Panc1 (cell line): ENCODE measurements at regions not wholly inside any gene's neighbourhood (a gene's known extent, or its start where the extent isn't known, plus 50 kb on each side); places are given as distances from the start of the nearest gene placed in this dataset.

Experiments used
- CTCF ChIP-seq: fragments of 450-650 bp; IDR thresholded peaks from 2 replicates; pipeline ENCODE4 v1.5.1; 2017; ENCODE audit warnings: mild to moderate bottlenecking
- POLR2AphosphoS5 ChIP-seq: IDR thresholded peaks from 2 replicates; pipeline ENCODE4 v1.6.1; 2012; ENCODE audit warnings: mild to moderate bottlenecking, low read depth, low read length, moderate library complexity

DNA sequence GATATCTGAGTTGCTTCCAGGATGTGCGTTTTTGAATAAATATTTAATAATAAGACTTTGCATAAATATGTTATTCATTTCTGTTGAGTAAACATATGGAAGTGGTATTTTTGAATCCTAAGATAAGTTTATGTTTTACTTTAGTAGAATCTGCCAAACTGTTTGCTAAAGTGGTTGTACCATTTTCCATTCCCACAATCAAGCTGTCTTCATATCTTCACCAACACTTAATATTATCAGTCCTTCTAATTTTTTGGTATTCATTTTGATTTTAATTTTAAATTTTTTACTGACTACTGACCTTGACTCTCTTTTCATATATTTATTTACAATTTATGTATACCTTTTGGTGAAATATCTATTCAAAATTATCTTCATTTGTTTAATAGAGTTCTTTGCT, 293.9 kb upstream of the PTCHD4 start:
- TF ChIP-seq CTCF (no peak), POLR2AphosphoS5 (no peak)
